GM18511 (cell line): ENCODE measurements at regions not wholly inside any gene's neighbourhood (a gene's known extent, or its start where the extent isn't known, plus 50 kb on each side); places are given as distances from the start of the nearest gene placed in this dataset.
"Not testable (repeated sequence)": the region's sequence is repeated elsewhere in the genome, so short reads cannot be mapped to it uniquely, and the experiment has no call there.

Source experiments
- ATAC-seq: cut with Tn5 transposase; IDR thresholded peaks from one replicate; pipeline ENCODE4 v1.9.1; 2021; ENCODE audit warnings: mild to moderate bottlenecking, moderate library complexity; ENCODE audit not compliant: unreplicated experiment

DNA sequence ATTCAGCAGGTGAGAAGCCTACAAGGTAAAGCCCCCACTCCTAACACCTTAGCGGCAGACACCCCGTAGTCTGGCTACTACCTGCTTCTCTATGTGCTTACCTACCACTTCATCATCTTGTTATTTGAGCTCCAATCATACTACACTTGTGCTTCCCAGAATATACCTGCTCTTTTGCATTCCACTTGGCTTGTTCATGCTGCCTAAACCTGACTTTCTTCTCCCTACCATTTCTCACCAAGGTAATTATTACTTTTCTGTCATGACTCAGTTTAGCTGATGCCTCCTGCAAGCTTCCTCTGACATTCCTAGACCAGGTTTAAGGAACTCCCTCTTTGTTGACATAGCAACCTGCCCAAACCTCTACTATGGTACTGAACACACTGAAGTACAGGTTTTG lies 495.6 kb upstream of the C1orf87 start:
- no peak for ATAC-seq

DNA sequence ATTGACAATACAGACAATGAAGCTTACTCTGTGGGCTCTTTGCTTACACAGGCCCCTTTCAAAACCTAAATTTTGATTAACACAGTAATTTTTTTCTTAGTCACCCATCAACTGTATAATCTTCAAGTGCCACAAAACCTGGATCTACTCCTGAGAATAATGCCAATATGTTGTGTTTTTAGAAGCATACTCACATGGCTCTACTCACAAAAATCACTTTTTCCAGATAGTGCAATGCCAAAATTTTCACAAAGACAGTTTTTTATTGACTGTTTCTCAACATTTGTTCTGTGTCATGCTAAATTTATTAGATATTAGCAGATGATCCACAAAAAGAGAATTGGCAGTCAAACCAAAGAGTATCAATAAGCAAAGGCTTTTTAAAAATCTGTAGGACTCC lies 493.7 kb upstream of the C1orf87 start:
- no peak for ATAC-seq

DNA sequence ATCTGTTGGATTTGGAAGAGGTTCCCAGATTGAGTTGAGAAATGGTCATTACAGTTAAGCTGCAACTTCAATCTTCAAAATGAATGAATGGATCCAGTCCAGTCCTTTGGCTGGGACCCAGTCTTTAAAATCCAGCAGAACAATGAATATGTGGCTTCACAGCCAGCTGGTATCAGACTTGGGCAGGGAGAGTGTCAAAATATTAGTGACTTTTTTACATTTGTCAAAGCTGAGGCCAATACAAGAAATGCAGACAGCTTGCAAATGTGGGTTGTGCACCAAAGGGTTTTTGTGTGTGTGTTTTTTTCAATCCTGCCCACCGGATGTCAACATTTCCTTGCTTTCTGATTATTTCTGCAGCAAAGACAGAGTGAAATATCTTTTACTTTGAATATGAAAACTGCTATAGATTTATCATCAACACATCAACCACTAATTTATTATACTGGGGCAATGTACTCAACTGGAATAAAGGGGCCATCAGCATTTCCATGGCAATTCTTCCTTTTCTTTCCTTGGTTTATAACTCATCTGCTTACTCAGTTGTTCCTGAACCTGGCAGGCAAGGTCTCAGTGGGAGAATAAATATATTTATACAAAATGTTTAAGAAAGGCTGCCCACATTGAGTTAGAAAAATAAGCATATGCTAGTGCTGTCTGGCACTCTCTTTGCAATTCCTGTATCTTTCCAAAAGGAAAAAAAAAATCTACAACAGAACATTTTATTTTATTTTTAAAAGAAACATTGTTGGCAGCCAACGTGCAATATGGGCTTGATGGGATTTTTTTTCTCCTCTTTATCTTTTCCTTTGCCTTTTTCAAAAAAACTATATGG lies 491.6 kb upstream of the C1orf87 start:
- ATAC-seq: no peak

DNA sequence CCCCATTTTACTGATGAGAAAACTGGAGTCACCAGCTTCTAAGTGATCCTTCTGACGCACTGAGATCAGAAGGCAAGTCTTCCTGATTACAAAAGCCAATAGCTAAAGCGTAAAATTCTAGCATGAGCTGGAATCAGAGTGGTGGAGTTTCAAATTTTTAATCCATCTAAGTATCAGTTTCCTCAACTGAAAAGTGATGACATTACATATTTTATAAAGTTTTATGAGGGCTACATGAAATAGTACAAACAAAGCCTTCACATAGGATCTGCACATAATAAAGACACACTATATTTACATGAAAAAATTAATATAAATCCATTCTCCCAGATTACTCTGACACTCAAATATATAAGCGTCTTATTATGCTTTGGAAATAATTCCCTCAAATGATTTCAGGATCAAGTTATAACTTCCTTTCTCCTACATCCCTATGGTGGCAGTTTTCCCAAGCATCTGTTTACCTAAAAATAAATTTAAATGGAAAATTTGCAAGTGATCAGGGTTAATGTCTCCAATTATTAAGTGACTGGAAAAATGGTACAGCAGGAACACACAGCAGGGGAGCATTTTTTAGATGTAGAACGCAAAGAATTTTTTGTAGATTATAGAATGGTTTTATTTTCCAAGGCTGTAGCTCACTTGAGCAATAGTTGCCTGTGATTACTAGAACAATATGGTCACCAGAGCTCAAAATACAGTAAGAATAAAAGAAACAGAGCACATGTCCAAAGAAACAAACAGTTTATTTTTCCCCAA lies 490.4 kb upstream of the C1orf87 start:
- ATAC-seq: no peak

DNA sequence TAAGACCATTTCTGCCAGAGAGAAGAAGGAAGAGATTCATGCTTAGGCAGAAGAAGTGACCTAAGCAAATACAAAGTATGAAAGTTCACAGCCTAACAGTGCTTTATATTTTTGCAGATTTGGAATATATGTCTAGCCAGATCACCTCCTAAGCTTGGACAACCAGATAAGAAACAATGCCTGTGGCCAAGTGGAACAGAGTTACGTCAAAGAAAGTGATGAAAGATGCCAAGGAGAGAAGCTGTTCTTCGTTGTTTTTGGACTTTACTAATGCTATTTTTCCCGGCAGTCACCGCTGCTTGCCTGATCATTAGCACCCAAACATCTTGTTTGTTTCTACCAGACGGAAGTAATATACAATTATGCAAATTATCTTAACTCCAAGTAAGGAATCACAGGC lies 489.2 kb upstream of the C1orf87 start:
- no peak for ATAC-seq

DNA sequence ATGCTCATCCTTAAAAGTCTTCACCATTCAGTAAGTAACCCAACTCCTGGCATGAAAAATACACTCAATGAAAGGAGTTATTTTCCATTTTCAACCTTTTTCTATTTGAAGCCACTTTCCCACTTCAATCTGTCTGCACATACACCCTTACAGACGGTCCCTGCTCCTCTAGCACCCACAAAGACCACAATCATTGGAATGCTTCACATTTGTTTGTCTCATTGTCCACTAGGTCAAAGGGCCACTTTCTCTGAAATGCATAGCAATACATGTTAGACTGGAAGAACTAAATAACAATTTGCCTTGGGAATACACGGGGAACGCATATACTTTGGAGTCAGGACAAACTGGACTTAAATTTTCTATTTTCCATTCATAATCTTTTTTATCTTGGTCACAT lies 487.1 kb upstream of the C1orf87 start:
- ATAC-seq: no peak

DNA sequence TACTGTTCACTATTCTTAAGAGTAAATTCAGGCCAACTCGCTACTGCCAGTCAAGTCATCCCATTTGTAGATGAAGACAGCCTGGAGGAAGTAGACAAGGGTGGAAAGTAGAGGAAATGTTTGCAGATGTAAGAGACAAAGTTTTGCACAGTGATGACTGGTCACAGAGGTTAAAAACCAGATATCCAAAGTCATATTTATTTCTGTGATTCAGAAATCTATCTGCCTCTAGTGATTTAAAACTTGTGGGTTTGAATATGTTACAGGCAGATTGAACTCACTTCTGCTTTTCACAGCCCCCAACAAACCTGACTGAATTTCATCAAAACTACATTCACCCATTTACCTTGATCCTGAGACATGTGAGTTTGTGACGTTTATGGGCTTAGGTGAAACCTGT lies 484.7 kb upstream of the C1orf87 start:
- ATAC-seq: no peak

DNA sequence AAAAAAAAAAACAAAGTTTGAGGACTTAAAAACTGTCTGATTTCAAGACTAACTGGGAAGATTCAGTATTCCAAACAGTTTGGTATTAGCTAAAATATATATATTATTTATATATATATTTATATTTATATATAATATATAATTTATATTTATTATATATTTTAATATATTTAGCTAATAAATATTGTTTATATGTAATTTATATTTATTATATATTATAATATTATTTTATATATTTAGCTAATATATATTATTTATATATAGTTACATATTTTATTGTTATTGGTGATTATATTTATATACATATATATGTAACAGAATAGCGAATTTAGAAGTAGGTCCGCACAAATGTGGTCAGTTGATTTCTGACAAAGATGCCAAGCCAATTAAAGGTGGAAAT lies 480.2 kb upstream of the C1orf87 start:
- ATAC-seq: no peak

DNA sequence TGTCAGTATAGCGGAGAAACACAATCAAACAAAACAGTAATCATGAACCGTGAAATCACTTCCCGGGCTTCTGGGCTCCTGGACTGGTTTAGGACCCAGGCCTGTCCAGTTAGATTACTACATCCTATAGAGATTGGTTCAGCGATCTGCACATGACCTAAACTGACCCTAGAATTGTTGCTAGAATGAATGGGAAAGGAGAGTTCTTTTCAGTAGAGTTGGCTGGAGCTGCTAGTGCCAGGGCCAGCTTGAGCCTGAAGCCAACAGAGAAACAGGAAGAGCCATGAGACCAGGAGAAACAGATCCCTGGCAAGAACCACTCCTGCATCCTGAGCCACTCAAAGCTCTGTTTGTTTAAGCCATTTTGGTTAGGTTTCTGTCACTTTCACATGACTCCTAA lies 474.3 kb upstream of the C1orf87 start:
- no peak for ATAC-seq

DNA sequence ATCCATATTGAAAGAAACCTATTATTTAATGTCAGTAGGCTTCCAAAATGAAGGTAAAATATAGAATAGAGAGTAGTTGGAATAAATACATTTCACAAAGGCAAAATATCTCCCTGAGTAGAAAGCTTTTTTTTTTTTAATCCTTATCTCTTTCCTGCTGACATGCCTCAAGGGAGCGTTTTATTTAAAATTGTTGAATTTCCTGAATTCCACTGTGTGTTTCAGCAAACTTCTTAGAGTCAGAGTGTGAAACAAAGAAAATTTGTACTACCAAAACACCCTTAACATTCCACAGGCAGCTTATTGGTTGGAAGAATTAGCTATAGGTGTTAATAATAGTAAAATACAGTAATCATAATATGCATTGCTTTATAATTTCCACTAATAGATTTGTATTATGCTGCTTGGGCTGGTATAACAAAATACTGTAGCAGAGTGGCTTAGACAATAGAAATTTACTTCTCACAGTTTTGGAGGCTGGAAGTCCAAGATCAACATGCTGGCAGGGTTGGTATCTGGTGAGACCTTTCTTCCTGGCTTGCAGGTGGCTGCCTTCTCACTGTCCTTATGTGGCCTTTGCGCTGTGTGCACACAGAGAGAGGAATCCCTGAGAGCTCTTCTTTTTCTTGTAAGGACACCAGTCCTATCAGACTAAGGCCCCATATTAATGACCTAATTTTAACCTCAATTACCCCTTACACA lies 468.4 kb upstream of the C1orf87 start:
- no peak for ATAC-seq

DNA sequence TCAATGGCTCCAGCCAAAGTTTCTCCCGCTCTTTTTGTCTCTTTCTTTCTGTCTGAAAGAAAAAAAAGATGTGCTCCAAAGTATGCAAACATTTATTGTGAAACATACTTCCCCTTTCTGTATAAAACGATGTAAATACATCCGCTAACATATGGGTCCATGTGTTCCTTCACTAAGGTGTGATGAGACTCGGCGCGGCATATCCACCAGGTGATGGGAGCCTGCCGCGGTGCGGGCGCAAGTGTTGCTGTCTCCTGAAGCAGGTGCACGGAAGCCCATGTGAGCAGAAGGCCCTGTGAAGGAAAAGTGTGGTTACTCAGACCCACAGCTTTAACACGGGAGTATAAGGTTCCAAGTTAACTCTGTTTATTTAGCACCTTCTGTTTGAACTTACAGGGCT lies 466.6 kb upstream of the C1orf87 start:
- no peak for ATAC-seq

DNA sequence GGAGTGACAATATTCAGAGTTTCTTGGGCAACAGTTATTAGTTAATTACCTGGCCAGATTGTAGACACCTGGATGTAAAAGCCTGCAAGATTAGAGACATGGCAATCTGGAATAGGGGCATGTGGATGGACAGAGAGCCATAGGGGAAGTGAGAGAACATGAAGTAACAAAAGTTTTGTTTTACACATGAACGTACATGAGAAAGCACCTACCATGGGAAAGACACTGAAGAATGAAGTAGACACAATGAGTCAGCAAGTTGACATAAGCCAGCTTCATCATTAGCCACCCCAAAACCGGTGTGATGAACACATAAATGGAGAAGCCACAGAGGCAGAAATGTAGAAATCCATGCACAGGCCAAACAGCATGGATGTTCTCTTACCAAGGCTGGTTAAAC lies 462.1 kb upstream of the C1orf87 start:
- ATAC-seq: no peak

DNA sequence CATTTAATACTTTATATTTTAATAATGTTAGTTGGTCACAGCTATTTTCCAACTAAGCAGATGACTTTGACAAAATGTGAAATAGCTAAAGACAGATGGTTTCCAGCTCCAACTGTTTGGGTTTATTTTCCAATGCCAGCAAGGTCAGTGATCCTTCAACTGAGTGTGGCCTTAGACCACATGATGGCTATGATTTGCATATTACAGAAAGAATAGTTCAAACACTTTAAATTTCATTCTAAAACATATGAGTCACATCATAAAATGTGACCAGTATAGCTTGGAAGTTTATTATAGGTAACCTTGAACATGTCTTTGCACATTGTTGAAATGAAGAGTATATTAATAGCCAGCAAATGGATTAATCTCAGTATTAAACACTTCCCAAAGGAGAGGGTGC lies 454.0 kb upstream of the C1orf87 start:
- ATAC-seq: no peak

DNA sequence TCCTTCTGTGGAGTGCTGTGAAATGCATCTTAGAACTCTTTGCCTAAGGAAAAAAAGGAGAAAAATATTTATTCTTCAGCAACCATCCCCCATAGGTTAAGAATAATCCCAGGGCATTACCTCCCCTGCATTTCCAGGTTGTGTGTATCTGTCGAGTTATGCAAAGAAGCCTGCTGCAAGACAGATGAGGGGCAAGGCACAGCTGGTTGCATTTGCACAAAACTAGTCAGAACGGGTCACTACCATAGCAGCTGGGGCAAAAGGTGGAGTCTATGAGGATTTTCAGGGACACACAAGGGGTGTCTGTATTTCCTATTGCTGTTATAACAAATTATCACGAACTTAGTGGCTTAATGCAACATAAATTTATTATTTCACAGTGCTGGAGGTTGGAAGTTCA lies 443.4 kb upstream of the C1orf87 start:
- no peak for ATAC-seq

DNA sequence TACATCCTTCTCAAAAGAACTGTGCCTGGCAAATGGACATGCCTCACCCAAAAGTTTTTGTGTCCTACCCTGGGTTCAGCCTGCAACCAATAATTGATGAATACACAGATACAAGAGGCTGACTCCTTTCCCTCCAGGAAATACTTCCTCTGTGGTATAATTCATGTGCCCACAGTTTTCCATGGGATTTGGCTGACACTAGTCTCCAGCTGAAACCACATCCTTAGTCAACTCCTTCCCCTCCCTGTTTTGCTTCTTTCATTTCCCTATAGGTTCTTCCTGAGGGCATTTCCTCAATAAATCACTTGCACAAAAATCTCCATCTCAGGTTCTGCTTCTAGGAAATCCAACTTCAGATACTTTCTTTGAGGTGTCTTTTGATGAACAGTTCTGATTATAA lies 436.6 kb upstream of the C1orf87 start:
- no peak for ATAC-seq

DNA sequence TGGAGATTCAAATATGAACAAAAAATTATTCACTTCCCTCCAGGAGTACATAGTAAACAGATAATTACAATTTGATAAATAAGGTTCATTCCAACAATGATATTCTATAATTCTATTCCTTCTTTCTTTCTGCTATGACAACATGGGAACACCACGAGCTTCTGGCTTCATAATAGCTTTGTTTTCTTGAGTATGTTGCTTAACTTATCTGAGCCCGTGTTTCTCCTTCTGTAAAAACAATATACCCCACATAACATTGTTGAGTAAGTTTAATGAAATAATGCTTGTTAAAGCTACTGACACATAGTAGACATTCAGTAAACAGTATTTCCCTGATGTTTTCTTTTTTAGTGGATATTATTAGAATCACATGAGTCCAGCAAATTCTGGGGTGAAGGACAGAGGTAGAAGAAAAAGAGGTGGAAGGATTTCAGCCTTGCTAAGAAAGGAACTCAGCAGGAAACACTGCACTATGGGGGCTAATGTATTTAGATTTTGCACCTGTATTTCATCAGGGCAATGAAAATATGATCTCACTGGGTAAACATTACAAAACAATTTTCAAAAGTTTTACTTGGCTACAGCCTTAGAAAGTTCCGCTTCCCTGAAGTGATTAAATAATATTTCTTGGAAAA lies 430.8 kb upstream of the C1orf87 start:
- no peak for ATAC-seq

DNA sequence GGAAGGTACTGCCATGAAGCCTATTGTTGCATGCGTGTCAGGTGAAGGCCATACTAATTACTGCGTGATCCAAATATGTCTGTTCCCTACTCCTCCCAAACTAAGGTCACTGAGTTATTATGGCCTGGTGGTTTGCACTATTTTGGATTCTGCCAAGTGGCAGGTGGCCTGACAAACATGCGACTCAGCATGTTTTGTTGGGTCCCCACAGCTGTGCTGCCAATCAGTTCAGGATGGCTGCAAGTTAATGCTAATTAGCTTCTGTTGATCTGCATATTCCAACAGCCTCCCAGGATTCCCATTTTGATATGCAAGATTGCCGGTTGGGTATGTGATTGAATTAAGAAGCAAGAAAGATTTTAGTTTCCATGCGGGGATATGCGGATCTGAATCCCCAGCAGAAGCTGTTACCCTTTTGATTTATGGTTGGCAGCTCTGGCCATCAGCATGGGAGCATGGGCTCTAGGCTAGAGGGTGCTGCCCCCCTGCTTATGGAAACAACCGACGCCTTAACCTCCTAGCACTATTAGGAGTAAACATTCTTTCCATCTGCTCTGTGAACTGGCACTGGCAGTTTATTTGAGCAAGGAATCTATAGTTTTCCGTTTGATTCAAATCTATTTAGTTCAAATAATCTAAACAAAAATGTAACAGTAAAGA lies 429.8 kb upstream of the C1orf87 start:
- no peak for ATAC-seq

DNA sequence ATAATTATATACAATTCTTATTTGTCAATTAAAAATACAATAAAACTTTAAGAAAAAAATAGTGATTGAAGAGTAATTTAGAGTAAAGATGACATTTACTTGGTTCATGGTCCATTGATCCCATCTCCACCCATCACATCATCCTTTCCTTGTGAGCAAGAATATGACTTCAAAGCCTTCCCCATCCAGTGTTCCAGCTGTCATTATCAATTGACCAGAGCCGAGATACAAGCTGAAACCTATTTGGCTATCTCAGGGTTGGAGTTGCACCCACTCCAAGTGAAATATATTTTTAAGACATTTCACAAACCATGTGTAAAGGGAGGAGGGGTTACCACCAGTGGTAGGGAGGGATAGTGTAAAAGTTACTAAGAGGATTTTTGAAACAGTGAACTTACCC lies 428.9 kb upstream of the C1orf87 start:
- ATAC-seq: no peak

DNA sequence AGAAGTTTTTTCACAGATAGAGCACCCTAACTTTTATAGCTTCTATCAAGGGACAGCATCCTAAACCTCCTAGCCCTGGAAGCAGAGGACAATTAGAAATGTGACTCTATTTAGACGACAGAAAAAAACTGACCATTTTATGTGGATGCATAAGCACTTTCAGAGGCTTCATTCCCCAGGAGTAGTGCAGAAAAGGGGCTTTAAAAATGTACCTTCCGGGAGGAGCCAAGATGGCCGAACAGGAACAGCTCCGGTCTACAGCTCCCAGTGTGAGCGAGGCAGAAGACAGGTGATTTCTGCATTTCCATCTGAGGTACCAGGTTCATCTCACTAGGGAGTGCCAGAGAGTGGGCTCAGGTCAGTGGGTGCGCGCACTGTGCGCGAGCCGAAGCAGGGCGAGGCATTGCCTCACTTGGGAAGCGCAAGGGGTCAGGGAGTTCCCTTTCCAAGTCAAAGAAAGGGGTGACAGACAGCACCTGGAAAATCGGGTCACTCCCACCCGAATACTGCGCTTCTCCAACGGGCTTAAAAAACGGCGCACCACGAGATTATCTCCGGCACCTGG lies 416.4 kb upstream of the C1orf87 start:
- ATAC-seq: not testable (repeated sequence)

DNA sequence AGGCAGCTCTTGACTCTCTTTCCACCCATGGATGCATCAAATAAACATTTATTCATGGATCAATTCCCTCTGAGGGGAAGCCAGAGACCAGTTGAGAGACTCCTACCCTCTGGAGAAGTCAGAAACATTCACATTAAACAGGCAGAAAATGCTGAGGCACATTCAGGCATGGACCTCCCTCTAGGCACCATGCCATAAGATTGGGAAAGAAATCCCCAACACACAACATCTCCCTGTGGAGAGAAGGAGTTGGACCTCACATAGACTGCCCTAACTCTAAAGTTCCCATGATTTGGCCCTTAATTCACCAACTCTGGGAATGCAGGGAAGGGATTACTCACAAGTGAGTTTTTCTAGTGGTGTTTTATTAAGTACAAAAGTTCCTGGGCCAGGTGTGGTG lies 415.3 kb upstream of the C1orf87 start:
- ATAC-seq: no peak
